ENCODE measurements at regions not wholly inside any gene's neighbourhood (a gene's known extent, or its start where the extent isn't known, plus 50 kb on each side); places are given as distances from the start of the nearest gene placed in this dataset.
A peak's percentile ranks its signal among the peaks of the same experiment; 100 is the strongest.

- POLR2A ChIA-PET, result no interaction called here
- Histone ChIP-seq H3K27ac (ENCODE audit: low read depth, low read length) (no peak overlapping the region), H3K36me3 (ENCODE audit: control insufficient read depth in 1 of 2, insufficient read depth in 2 of 2, low read length in 2 of 2) (no peaks in the 10 kb centered on the region), H2AFZ (ENCODE audit: low read depth, low read length, poor library complexity, severe bottlenecking) (no peak overlapping the region), H3K4me1 (ENCODE audit: control insufficient read depth in 1 of 2, insufficient read depth in 2 of 2, low read length in 2 of 2) (no peaks in the 10 kb centered on the region), H3K79me2 (ENCODE audit: insufficient read depth, low read length) (no peaks in the 10 kb centered on the region), H3K4me3 (replicated peaks in 1 of 2; ENCODE audit: low read depth in 1 of 2, low read length in 2 of 2) (no peak overlapping the region), H3K9me3 (ENCODE audit: control insufficient read depth in 1 of 2, insufficient read depth in 1 of 2, low read depth in 1 of 2, low read length in 2 of 2) (no peaks in the 10 kb centered on the region), H4K20me1 (ENCODE audit: insufficient read depth) (no peaks in the 10 kb centered on the region), H3K9me2 (ENCODE audit: insufficient read depth) (no peaks in the 10 kb centered on the region), H3K9ac (ENCODE audit: low read length) (no peak overlapping the region), H3K27me3 (ENCODE audit: insufficient read depth, low read length) (peaks cover 54% of the 10 kb centered on the region), H3K4me2 (ENCODE audit: low read length) (no peak overlapping the region)
- ATAC-seq (no peak), DNase-seq (ENCODE audit: low read depth, low spot score) (no peak)
- CTCF ChIA-PET, result interaction anchor here (2.4 kb wide), 1 partner anchor 12 kb away, joined by 11 read pairs; no protein-coding TSS in a partner anchor
- TF ChIP-seq ZNF274 (IDR thresholded peaks at IDR 0.05; ENCODE audit: low read depth, low read length) (no peak), EZH2 (IDR thresholded peaks at IDR 0.05) (peak; percentile 65; the same call in 1 of the 2 replicates)
- RAD21 ChIA-PET (ENCODE audit: low non-redundant PET in 1 of 2, low total read pairs in 2 of 2, uncharacterized antibody in 2 of 2, unreplicated experiment in 2 of 2), result no interaction called here
- intact Hi-C loops (cut with micrococcal nuclease), result no loop called here
- BruUV-seq (replicated peaks), result no TSS peak
Observed at GRCh38 chr18:76656925-76657827, 162.1 kb upstream of the ZNF516 start.

GRCh38 chr18:76654577-76654976, 159.5 kb upstream of the ZNF516 start:
- TF ChIP-seq RAD21 (IDR thresholded peaks at IDR 0.05; ENCODE audit: low read depth), result no peak
- no peak for TF ChIP-seq CTCF (IDR thresholded peaks at IDR 0.05 in 2 of 3, conservative IDR thresholded peaks at IDR 0.05 in 1 of 3; ENCODE audit: borderline replicate concordance in 1 of 3, insufficient read depth in 1 of 3, low read depth in 2 of 3, low read length in 2 of 3)
- no peak for TF ChIP-seq SIN3A (IDR thresholded peaks at IDR 0.05; ENCODE audit: low read depth)
- no peak for TF ChIP-seq ELF1 (IDR thresholded peaks at IDR 0.05; ENCODE audit: borderline replicate concordance, low read depth)
- no peak for TF ChIP-seq JUND (IDR thresholded peaks at IDR 0.05)
- no peak for TF ChIP-seq CEBPB (IDR thresholded peaks at IDR 0.05; ENCODE audit: low read depth)
- TF ChIP-seq ZFX (IDR thresholded peaks at IDR 0.05), result no peak
- Histone ChIP-seq H4K20me1 (ENCODE audit: insufficient read depth) (no peaks in the 10 kb centered on the region), H2AFZ (ENCODE audit: low read depth, low read length, poor library complexity, severe bottlenecking) (no peak overlapping the region), H3K79me2 (ENCODE audit: insufficient read depth, low read length) (no peaks in the 10 kb centered on the region), H3K4me2 (ENCODE audit: low read length) (no peak overlapping the region), H3K27ac (ENCODE audit: low read depth, low read length) (no peak overlapping the region), H3K9ac (ENCODE audit: low read length) (no peak overlapping the region), H3K4me1 (ENCODE audit: control insufficient read depth in 1 of 2, insufficient read depth in 2 of 2, low read length in 2 of 2) (no peaks in the 10 kb centered on the region), H3K9me3 (ENCODE audit: control insufficient read depth in 1 of 2, insufficient read depth in 1 of 2, low read depth in 1 of 2, low read length in 2 of 2) (no peaks in the 10 kb centered on the region), H3K27me3 (ENCODE audit: insufficient read depth, low read length) (peaks cover 66% of the 10 kb centered on the region), H3K9me2 (ENCODE audit: insufficient read depth) (no peaks in the 10 kb centered on the region), H3K36me3 (ENCODE audit: control insufficient read depth in 1 of 2, insufficient read depth in 2 of 2, low read length in 2 of 2) (no peaks in the 10 kb centered on the region), H3K4me3 (replicated peaks in 1 of 2; ENCODE audit: low read depth in 1 of 2, low read length in 2 of 2) (no peak overlapping the region)
- intact Hi-C loops (cut with micrococcal nuclease), result no loop called here
- ChIA-PET RAD21 (ENCODE audit: low non-redundant PET in 1 of 2, low total read pairs in 2 of 2, uncharacterized antibody in 2 of 2, unreplicated experiment in 2 of 2) (no interaction called here), CTCF (no interaction called here), POLR2A (no interaction called here)
- DNase-seq (ENCODE audit: low read depth, low spot score), result no peak
- ATAC-seq, result no peak
- no TSS peak for BruUV-seq (replicated peaks)

All from HCT116 (cell line).